ENCODE measurements at regions not wholly inside any gene's neighbourhood (a gene's known extent, or its start where the extent isn't known, plus 50 kb on each side); places are given as distances from the start of the nearest gene placed in this dataset.

GRCh38 chr12:125435871-125436270 lies 370.6 kb downstream of the AACS start:
- TF ChIP-seq CTCF (IDR thresholded peaks at IDR 0.05; ENCODE audit: poor library complexity, severe bottlenecking): no peak
- TF ChIP-seq SMC3 (conservative IDR thresholded peaks at IDR 0.05; ENCODE audit: poor library complexity): no peak
- TF ChIP-seq EZH2 (IDR thresholded peaks at IDR 0.05; ENCODE audit: borderline replicate concordance, insufficient read depth, low read length, poor library complexity, severe bottlenecking): no peak
- no peak for TF ChIP-seq POLR2AphosphoS5 (IDR thresholded peaks at IDR 0.05)
- TF ChIP-seq EP300 (conservative IDR thresholded peaks at IDR 0.05; ENCODE audit: poor library complexity, severe bottlenecking): no peak
- no peak for TF ChIP-seq TAF1 (IDR thresholded peaks at IDR 0.05; ENCODE audit: low read depth)
- no peak for TF ChIP-seq REST (IDR thresholded peaks at IDR 0.05; ENCODE audit: borderline replicate concordance)
- no peak for TF ChIP-seq MXI1 (conservative IDR thresholded peaks at IDR 0.05; ENCODE audit: poor library complexity, severe bottlenecking)
